ENCODE measurements at regions not wholly inside any gene's neighbourhood (a gene's known extent, or its start where the extent isn't known, plus 50 kb on each side); places are given as distances from the start of the nearest gene placed in this dataset.
"Not testable (repeated sequence)": the region's sequence is repeated elsewhere in the genome, so short reads cannot be mapped to it uniquely, and the experiment has no call there.

GRCh38 chr1:3992746-3993145 is 92.7 kb upstream of the C1orf174 start:
- H3K4me1 ChIP-seq = no peaks in the 10 kb centered on the region
- intact Hi-C loops (cut with DNase I; ENCODE audit: low total_unique reads) = no loop called here
- no peaks in the 10 kb centered on the region for H3K9me3 ChIP-seq
- DNase-seq = no peak
- WGBS, 2 donors = 82 to 85% methylated on average over 6 of the region's 6 CpGs
- no peaks in the 10 kb centered on the region for H3K36me3 ChIP-seq (ENCODE audit: low read depth, missing control alignments)
- no peaks in the 10 kb centered on the region for H3K27me3 ChIP-seq
- H3K4me3 ChIP-seq = no peak overlapping the region
- H3K27ac ChIP-seq = no peak overlapping the region
- TF ChIP-seq POLR2A (IDR thresholded peaks at IDR 0.05) = no peak
- no peak for TF ChIP-seq CTCF (IDR thresholded peaks at IDR 0.05)

- Histone ChIP-seq H3K27me3 (no peaks in the 10 kb centered on the region), H3K36me3 (ENCODE audit: low read depth, missing control alignments) (no peaks in the 10 kb centered on the region), H3K27ac (no peak overlapping the region), H3K9me3 (no peaks in the 10 kb centered on the region), H3K4me1 (no peaks in the 10 kb centered on the region), H3K4me3 (no peak overlapping the region)
- TF ChIP-seq CTCF (IDR thresholded peaks at IDR 0.05) (no peak), POLR2A (IDR thresholded peaks at IDR 0.05) (no peak)
- intact Hi-C loops (cut with DNase I; ENCODE audit: low total_unique reads) = no loop called here
- 73 to 74% methylated on average over 25 of the region's 25 CpGs for WGBS, 2 donors
- no peak for DNase-seq
These were observed 93.7 kb upstream of the C1orf174 start for GRCh38 chr1:3993619-3994375.

- no peak for TF ChIP-seq POLR2A (IDR thresholded peaks at IDR 0.05)
- Histone ChIP-seq H3K4me1 (no peaks in the 10 kb centered on the region), H3K27me3 (no peaks in the 10 kb centered on the region), H3K36me3 (ENCODE audit: low read depth, missing control alignments) (no peaks in the 10 kb centered on the region), H3K4me3 (no peak overlapping the region), H3K27ac (no peak overlapping the region), H3K9me3 (no peaks in the 10 kb centered on the region)
- 95 to 100% methylated on average over 1 to 14 of the region's 14 CpGs for WGBS, 2 donors
- intact Hi-C loops (cut with DNase I; ENCODE audit: low total_unique reads) = no loop called here
- no peak for DNase-seq
These were observed 95.2 kb upstream of the C1orf174 start for GRCh38 chr1:3995141-3995780.

GRCh38 chr1:3996846-3997705 is 97.0 kb upstream of the C1orf174 start:
- TF ChIP-seq CTCF (IDR thresholded peaks at IDR 0.05) = no peak
- no peak for TF ChIP-seq POLR2A (IDR thresholded peaks at IDR 0.05)
- WGBS, 2 donors = 89 to 91% methylated on average over 15 of the region's 15 CpGs
- H3K36me3 ChIP-seq (ENCODE audit: low read depth, missing control alignments) = no peaks in the 10 kb centered on the region
- no peak overlapping the region for H3K27ac ChIP-seq
- no peaks in the 10 kb centered on the region for H3K27me3 ChIP-seq
- no peak overlapping the region for H3K4me3 ChIP-seq
- intact Hi-C loops (cut with DNase I; ENCODE audit: low total_unique reads) = no loop called here
- H3K4me1 ChIP-seq = no peaks in the 10 kb centered on the region
- no peaks in the 10 kb centered on the region for H3K9me3 ChIP-seq
- no peak for DNase-seq

GRCh38 chr1:3998086-3998485 is 98.0 kb upstream of the C1orf174 start:
- H3K27me3 ChIP-seq = no peaks in the 10 kb centered on the region
- 90 to 91% methylated on average over 10 of the region's 10 CpGs for WGBS, 2 donors
- no peaks in the 10 kb centered on the region for H3K4me1 ChIP-seq

GRCh38 chr1:3999514-3999913 is 99.4 kb upstream of the C1orf174 start:
- intact Hi-C loops (cut with DNase I; ENCODE audit: low total_unique reads); H3K27ac ChIP-seq; H3K27me3 ChIP-seq; H3K9me3 ChIP-seq; H3K36me3 ChIP-seq (ENCODE audit: low read depth, missing control alignments); H3K4me3 ChIP-seq; H3K4me1 ChIP-seq; DNase-seq: not testable (repeated sequence)
- WGBS, 2 donors = 43 to 59% methylated on average over 16 to 17 of the region's 19 CpGs

More at GRCh38 chr1:3998086-3998485, 98.0 kb upstream of the C1orf174 start:
- intact Hi-C loops (cut with DNase I; ENCODE audit: low total_unique reads) = no loop called here
- H3K36me3 ChIP-seq (ENCODE audit: low read depth, missing control alignments) = no peaks in the 10 kb centered on the region
- H3K27ac ChIP-seq = no peak overlapping the region
- no peaks in the 10 kb centered on the region for H3K9me3 ChIP-seq
- no peak for DNase-seq
- no peak overlapping the region for H3K4me3 ChIP-seq
- TF ChIP-seq POLR2A (IDR thresholded peaks at IDR 0.05) (no peak), CTCF (IDR thresholded peaks at IDR 0.05) (no peak)
